Thoracic aorta (tissue), 2 donors: ENCODE measurements at regions not wholly inside any gene's neighbourhood (a gene's known extent, or its start where the extent isn't known, plus 50 kb on each side); places are given as distances from the start of the nearest gene placed in this dataset.

Experiments used
- ATAC-seq: fragments of 150-250 bp; one replicate; pipeline ENCODE4 v1.8.0; 2017; ENCODE audit warnings: low read depth; ENCODE audit not compliant: insufficient number of reproducible peaks, low FRiP score
- DNase-seq: peaks from one replicate; pipeline ENCODE4 v3.0.0-alpha.2; 2020; ENCODE audit warnings: low spot score
- H3K27ac ChIP-seq, 2 donors: fragments of 200-600 bp; sonication (generic); 1 replicate in 1 of 2; 2 replicates in 1 of 2; pipeline ENCODE4 v1.5.1; 2016; ENCODE audit warnings: mild to moderate bottlenecking in 2 of 2, moderate library complexity in 2 of 2
- H3K27me3 ChIP-seq: fragments of 200-600 bp; sonication (generic); replicated peaks from 2 replicates; pipeline ENCODE4 v1.6.0; 2016; ENCODE audit warnings: mild to moderate bottlenecking; ENCODE audit not compliant: insufficient read depth
- H3K36me3 ChIP-seq: fragments of 200-600 bp; sonication (generic); one replicate; pipeline ENCODE4 v1.5.1; 2016
- H3K4me1 ChIP-seq, 2 donors: fragments of 200-600 bp; sonication (generic); 1 replicate in 1 of 2; 2 replicates in 1 of 2; pipeline versions ENCODE4 v1.5.1 to v1.6.0; 2016; ENCODE audit warnings: low read depth in 2 of 2, mild to moderate bottlenecking in 1 of 2; ENCODE audit not compliant: control insufficient read depth in 1 of 2
- H3K4me3 ChIP-seq: fragments of 200-600 bp; sonication (generic); 2 replicates; pipeline ENCODE4 v1.5.1; 2016; ENCODE audit warnings: mild to moderate bottlenecking
- H3K9me3 ChIP-seq: fragments of 200-600 bp; sonication (generic); 2 replicates; pipeline ENCODE4 v1.5.1; 2016
- TF ChIP-seq, protein P1 (sequence below): fragments of 200-600 bp; sonication (generic); IDR thresholded peaks from one replicate; pipeline ENCODE4 v1.5.1; 2019; ENCODE audit warnings: antibody characterized with exemption

- Histone ChIP-seq H3K27ac (no peak overlapping the region), H3K4me1 (no peaks in the 10 kb centered on the region), H3K27me3 (no peaks in the 10 kb centered on the region), H3K9me3 (no peaks in the 10 kb centered on the region), H3K4me3 (no peak overlapping the region), H3K36me3 (no peaks in the 10 kb centered on the region)
- TF ChIP-seq, protein P1, sequence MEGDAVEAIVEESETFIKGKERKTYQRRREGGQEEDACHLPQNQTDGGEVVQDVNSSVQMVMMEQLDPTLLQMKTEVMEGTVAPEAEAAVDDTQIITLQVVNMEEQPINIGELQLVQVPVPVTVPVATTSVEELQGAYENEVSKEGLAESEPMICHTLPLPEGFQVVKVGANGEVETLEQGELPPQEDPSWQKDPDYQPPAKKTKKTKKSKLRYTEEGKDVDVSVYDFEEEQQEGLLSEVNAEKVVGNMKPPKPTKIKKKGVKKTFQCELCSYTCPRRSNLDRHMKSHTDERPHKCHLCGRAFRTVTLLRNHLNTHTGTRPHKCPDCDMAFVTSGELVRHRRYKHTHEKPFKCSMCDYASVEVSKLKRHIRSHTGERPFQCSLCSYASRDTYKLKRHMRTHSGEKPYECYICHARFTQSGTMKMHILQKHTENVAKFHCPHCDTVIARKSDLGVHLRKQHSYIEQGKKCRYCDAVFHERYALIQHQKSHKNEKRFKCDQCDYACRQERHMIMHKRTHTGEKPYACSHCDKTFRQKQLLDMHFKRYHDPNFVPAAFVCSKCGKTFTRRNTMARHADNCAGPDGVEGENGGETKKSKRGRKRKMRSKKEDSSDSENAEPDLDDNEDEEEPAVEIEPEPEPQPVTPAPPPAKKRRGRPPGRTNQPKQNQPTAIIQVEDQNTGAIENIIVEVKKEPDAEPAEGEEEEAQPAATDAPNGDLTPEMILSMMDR: no peak
- ATAC-seq: no peak
- DNase-seq: no peak
Measured at GRCh38 chr9:75691408-75691807, 199.1 kb upstream of the PCSK5 start.

DNA sequence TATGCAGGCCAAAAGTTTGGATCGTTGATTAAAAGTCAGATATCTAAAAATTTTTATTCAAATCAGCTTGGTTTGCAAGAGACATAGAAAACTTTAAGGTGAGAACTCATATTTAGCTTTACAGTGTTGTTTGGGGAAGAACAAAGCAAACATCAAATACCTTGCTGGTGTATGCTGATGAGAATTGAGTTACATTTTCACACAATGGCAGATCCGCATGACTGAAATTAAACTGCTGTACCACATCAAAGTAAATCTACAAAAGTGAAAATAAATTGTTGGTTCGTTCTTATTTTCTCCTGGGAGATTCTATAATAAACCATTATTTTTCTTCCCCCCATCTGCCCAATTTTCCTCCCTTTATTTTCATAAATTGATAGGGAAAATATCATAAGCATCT, 198.2 kb upstream of the PCSK5 start:
- H3K4me1 ChIP-seq: no peaks in the 10 kb centered on the region
- no peaks in the 10 kb centered on the region for H3K36me3 ChIP-seq
- H3K9me3 ChIP-seq: no peaks in the 10 kb centered on the region
- TF ChIP-seq, protein P1: no peak
- no peak overlapping the region for H3K4me3 ChIP-seq
- no peaks in the 10 kb centered on the region for H3K27me3 ChIP-seq
- ATAC-seq: no peak
- no peak for DNase-seq
- no peak overlapping the region for H3K27ac ChIP-seq

- Histone ChIP-seq H3K9me3 (no peaks in the 10 kb centered on the region), H3K4me3 (no peak overlapping the region), H3K36me3 (no peaks in the 10 kb centered on the region), H3K27ac (no peak overlapping the region), H3K27me3 (no peaks in the 10 kb centered on the region), H3K4me1 (peaks cover 0 to 5% of the 10 kb centered on the region in 2 donors)
- TF ChIP-seq, protein P1: no peak
- ATAC-seq (no peak), DNase-seq (no peak)
Measured at GRCh38 chr9:75695921-75696320, 194.6 kb upstream of the PCSK5 start.

DNA sequence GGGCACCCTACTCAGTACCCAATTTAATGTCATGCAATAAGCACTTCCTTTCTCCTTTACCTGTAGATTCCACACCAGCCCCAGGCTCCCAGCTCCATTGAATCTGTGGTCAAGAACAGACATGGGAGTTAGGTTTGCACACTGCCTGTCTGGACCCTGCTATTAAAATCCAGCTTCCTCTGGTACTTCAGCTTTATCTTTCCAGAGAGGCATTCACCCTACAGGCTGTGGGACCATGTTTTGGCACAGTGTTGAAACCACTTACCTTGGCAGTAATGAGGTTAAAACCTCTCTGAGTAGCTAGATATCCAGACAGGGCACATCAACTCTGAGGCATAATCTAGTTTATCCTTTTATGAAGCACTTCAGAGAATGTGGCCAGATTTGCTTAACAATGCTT, 191.5 kb upstream of the PCSK5 start:
- DNase-seq (no peak), ATAC-seq (no peak)
- Histone ChIP-seq H3K4me1 (peaks cover 0 to 5% of the 10 kb centered on the region in 2 donors), H3K4me3 (no peak overlapping the region), H3K36me3 (no peaks in the 10 kb centered on the region), H3K27ac (no peak overlapping the region), H3K27me3 (no peaks in the 10 kb centered on the region), H3K9me3 (no peaks in the 10 kb centered on the region)
- TF ChIP-seq, protein P1: no peak

GRCh38 chr9:75699625-75700251, 190.7 kb upstream of the PCSK5 start:
- H3K4me3 ChIP-seq: no peak overlapping the region
- H3K27ac ChIP-seq: no peak overlapping the region
- H3K36me3 ChIP-seq: no peaks in the 10 kb centered on the region
- H3K4me1 ChIP-seq: peaks cover 0 to 5% of the 10 kb centered on the region in 2 donors
- TF ChIP-seq, protein P1: no peak
- no peak for ATAC-seq
- H3K9me3 ChIP-seq: no peaks in the 10 kb centered on the region
- no peaks in the 10 kb centered on the region for H3K27me3 ChIP-seq
- no peak for DNase-seq
